ENCODE measurements at regions not wholly inside any gene's neighbourhood (a gene's known extent, or its start where the extent isn't known, plus 50 kb on each side); places are given as distances from the start of the nearest gene placed in this dataset.

- FAIRE-seq: no peak
Observed at GRCh38 chr5:92337772-92338234, 954.7 kb upstream of the ARRDC3 start.

More at GRCh38 chr5:92337772-92338234, 954.7 kb upstream of the ARRDC3 start:
- ATAC-seq (no peak), DNase-seq (ENCODE audit: low read depth, low spot score) (no peak)
- Histone ChIP-seq H3K9ac (ENCODE audit: control insufficient read depth, insufficient read depth, low read length) (no peak overlapping the region), H4K20me1 (ENCODE audit: control insufficient read depth, insufficient read depth) (no peaks in the 10 kb centered on the region), H2AFZ (ENCODE audit: control insufficient read depth, low read depth, low read length) (no peak overlapping the region), H3K27me3 (replicated peaks in 1 of 2; ENCODE audit: control insufficient read depth in 2 of 2, insufficient read depth in 2 of 2, low read length in 1 of 2) (no peaks in the 10 kb centered on the region), H3K27ac (ENCODE audit: control insufficient read depth, insufficient read depth) (no peak overlapping the region), H3K4me1 (ENCODE audit: control insufficient read depth, insufficient read depth, low read length) (no peaks in the 10 kb centered on the region), H3K36me3 (ENCODE audit: control insufficient read depth in 2 of 2, insufficient read depth in 2 of 2, low read length in 1 of 2) (no peaks in the 10 kb centered on the region), H3K79me2 (ENCODE audit: control insufficient read depth, insufficient read depth, low read length) (no peaks in the 10 kb centered on the region), H3K9me3 (replicated peaks; ENCODE audit: control insufficient read depth, insufficient read depth, low read length) (no peaks in the 10 kb centered on the region), H3K4me2 (ENCODE audit: control insufficient read depth, insufficient read depth) (no peak overlapping the region), H3K4me3 (no peak overlapping the region)
- ChIA-PET RAD21 (ENCODE audit: unreplicated experiment) (interaction anchor here (1.8 kb wide), 1 partner anchor 44 kb away, joined by 4 read pairs; no protein-coding TSS in a partner anchor), SMC1A (ENCODE audit: uncharacterized antibody, unreplicated experiment) (interaction anchor here (0.7 to 1.6 kb wide), 5 partner anchors 14 to 133 kb away, joined by 3 to 4 read pairs (median 3); no protein-coding TSS in a partner anchor), POLR2A (no interaction called here), CTCF (no interaction called here)
- 2% methylated on average over 2 of the region's 2 CpGs for WGBS (ENCODE audit: insufficient coverage, insufficient replicate concordance, low lambda C conversion rate, missing lambda C conversion rate)
- in situ Hi-C loops (cut with MboI) (no loop called here), intact Hi-C loops (cut with micrococcal nuclease; ENCODE audit: unreplicated experiment) (no loop called here)
- no TSS peak for BruUV-seq (replicated peaks)
- TF ChIP-seq IRF3 (IDR thresholded peaks at IDR 0.05) (no peak), PBX3 (IDR thresholded peaks at IDR 0.05; ENCODE audit: insufficient replicate concordance, low read depth, low read length) (no peak), ZNF622 (IDR thresholded peaks at IDR 0.05) (no peak), ZNF274 (IDR thresholded peaks at IDR 0.05; ENCODE audit: insufficient read depth, insufficient read length) (no peak)

All from GM12878 (cell line).